B cell (primary cell): ENCODE measurements at regions not wholly inside any gene's neighbourhood (a gene's known extent, or its start where the extent isn't known, plus 50 kb on each side); places are given as distances from the start of the nearest gene placed in this dataset.

ENCODE experiments used
- CTCF ChIP-seq: fragments of 200-600 bp; IDR thresholded peaks from one replicate; pipeline ENCODE4 v1.8.0; 2022; ENCODE audit warnings: antibody characterized with exemption, mild to moderate bottlenecking
- EZH2 ChIP-seq: IDR thresholded peaks from 2 replicates; pipeline ENCODE4 v1.6.1; 2012; ENCODE audit warnings: borderline replicate concordance, low read depth, mild to moderate bottlenecking, moderate library complexity, low read length; ENCODE audit not compliant: insufficient read depth, poor library complexity, severe bottlenecking

DNA sequence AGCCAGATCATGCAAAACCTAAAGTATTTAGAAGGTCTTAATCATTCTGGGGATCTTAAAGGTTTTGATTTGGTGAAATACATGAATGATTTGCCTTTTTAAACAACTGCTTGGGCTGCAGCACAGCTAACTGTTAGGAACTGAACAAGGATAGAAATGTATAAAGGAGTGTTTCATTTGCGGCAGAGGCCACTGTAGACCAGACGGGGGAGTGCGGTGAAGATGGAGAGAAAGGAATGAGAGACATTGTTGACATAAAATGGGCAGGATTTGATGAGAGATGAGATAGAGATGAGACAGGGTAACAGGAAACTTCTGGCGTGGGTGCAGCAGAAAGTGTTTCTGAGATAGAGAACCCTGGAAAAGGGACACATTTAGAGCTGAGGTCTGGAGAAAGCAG lies 308.1 kb downstream of the TMX3 start:
- no peak for TF ChIP-seq CTCF
- no peak for TF ChIP-seq EZH2
